Lung (tissue), 11 donors: ENCODE measurements at regions not wholly inside any gene's neighbourhood (a gene's known extent, or its start where the extent isn't known, plus 50 kb on each side); places are given as distances from the start of the nearest gene placed in this dataset.
"Not testable (repeated sequence)": the region's sequence is repeated elsewhere in the genome, so short reads cannot be mapped to it uniquely, and the experiment has no call there.

ENCODE experiments used
- ATAC-seq: fragments of 200-7000 bp; cut with Tn5 transposase; one replicate; pipeline ENCODE4 v1.9.1; 2020; ENCODE audit warnings: moderate number of reproducible peaks; ENCODE audit not compliant: insufficient read depth, low FRiP score
- DNase-seq, 3 donors: peaks; one replicate each; pipeline ENCODE4 v3.0.0-alpha.2; 2013 to 2017
- H3K27ac ChIP-seq, 2 donors: one replicate each; pipeline ENCODE4 v1.5.1; 2013; ENCODE audit warnings: mild to moderate bottlenecking in 2 of 2, moderate library complexity in 2 of 2, control low read depth in 1 of 2, inconsistent platforms in 1 of 2, low read depth in 1 of 2, low read length in 1 of 2
- H3K27me3 ChIP-seq, 3 donors: one replicate each; pipeline ENCODE4 v1.5.1; 2013; ENCODE audit warnings: low read length in 2 of 3; ENCODE audit not compliant: control insufficient read depth in 3 of 3, insufficient read depth in 3 of 3
- H3K36me3 ChIP-seq, 4 donors: one replicate each; pipeline ENCODE4 v1.5.1; 2013; ENCODE audit warnings: low read length in 4 of 4, mild to moderate bottlenecking in 1 of 4, moderate library complexity in 1 of 4; ENCODE audit not compliant: control insufficient read depth in 4 of 4, insufficient read depth in 4 of 4
- H3K4me1 ChIP-seq, 5 donors: one replicate each; pipeline ENCODE4 v1.5.1; 2013; ENCODE audit warnings: low read length in 5 of 5, mild to moderate bottlenecking in 2 of 5, moderate library complexity in 1 of 5; ENCODE audit not compliant: control insufficient read depth in 5 of 5, insufficient read depth in 5 of 5
- H3K4me3 ChIP-seq: one replicate; pipeline ENCODE4 v1.5.1; 2013; ENCODE audit warnings: mild to moderate bottlenecking, control low read depth, moderate library complexity
- H3K9ac ChIP-seq, 2 donors: one replicate each; pipeline ENCODE4 v1.5.1; 2013; ENCODE audit warnings: low read length in 2 of 2, control low read depth in 1 of 2; ENCODE audit not compliant: insufficient read depth in 1 of 2
- H3K9me3 ChIP-seq, 4 donors: one replicate each; pipeline ENCODE4 v1.5.1; 2013; ENCODE audit warnings: low read length in 3 of 4, mild to moderate bottlenecking in 1 of 4, moderate library complexity in 1 of 4; ENCODE audit not compliant: control insufficient read depth in 4 of 4, insufficient read depth in 3 of 4
- CTCF ChIP-seq: IDR thresholded peaks from 2 replicates; pipeline ENCODE4 v1.5.1; 2012; ENCODE audit warnings: mild to moderate bottlenecking; ENCODE audit errors: control extremely low read depth, extremely low read depth
- WGBS, 2 donors: extraction: QIAGEN DNeasy Blood & Tissue Kit; methylation state at CpG; one replicate each; pipeline ENCODE4 v1.1.7; 2013; 5-methylcytosine and 5-hydroxymethylcytosine counted together
- donor health status: control.
- donor health status: control.
- donor health status: Bipolar disorder and iron deficiency.
- donor health status: healthy.
- donor health status: DM: yes; HTN: yes; CAD: no.

- 91 to 94% methylated on average over 1 of the region's 1 CpG for WGBS, 2 donors
- H3K27ac ChIP-seq: no peak overlapping the region
- no peaks in the 10 kb centered on the region for H3K4me1 ChIP-seq
- H3K27me3 ChIP-seq: peaks cover 0 to 15% (median 2%) of the 10 kb centered on the region in 3 donors
- no peak for DNase-seq
- no peak overlapping the region for H3K9ac ChIP-seq
- H3K4me3 ChIP-seq: no peak overlapping the region
- no peaks in the 10 kb centered on the region for H3K36me3 ChIP-seq
- no peak for TF ChIP-seq CTCF
- ATAC-seq: no peak
- no peaks in the 10 kb centered on the region for H3K9me3 ChIP-seq
Observed at GRCh38 chr5:88646866-88647265, 236.1 kb downstream of the MEF2C start.

- H3K4me1 ChIP-seq: no peaks in the 10 kb centered on the region
- no peak overlapping the region for H3K9ac ChIP-seq
- WGBS, 2 donors: 79 to 89% methylated on average over 3 of the region's 3 CpGs
- no peaks in the 10 kb centered on the region for H3K36me3 ChIP-seq
- no peak overlapping the region for H3K4me3 ChIP-seq
- ATAC-seq: no peak
- peaks cover 0 to 10% (median 2%) of the 10 kb centered on the region in 3 donors for H3K27me3 ChIP-seq
- H3K27ac ChIP-seq: no peak overlapping the region
- no peak for TF ChIP-seq CTCF
- DNase-seq: no peak
- no peaks in the 10 kb centered on the region for H3K9me3 ChIP-seq
Observed at GRCh38 chr5:88644676-88645075, 238.3 kb downstream of the MEF2C start.

- Histone ChIP-seq H3K9ac (no peak overlapping the region), H3K27me3 (peaks cover 0 to 10% (median 2%) of the 10 kb centered on the region in 3 donors), H3K27ac (no peak overlapping the region), H3K9me3 (no peaks in the 10 kb centered on the region), H3K4me3 (no peak overlapping the region), H3K4me1 (no peaks in the 10 kb centered on the region), H3K36me3 (no peaks in the 10 kb centered on the region)
- ATAC-seq (no peak), DNase-seq (no peak)
- TF ChIP-seq CTCF: no peak
Observed at GRCh38 chr5:88643315-88643714, 239.7 kb downstream of the MEF2C start.

- Histone ChIP-seq H3K9me3 (no peaks in the 10 kb centered on the region), H3K36me3 (no peaks in the 10 kb centered on the region), H3K9ac (no peak overlapping the region), H3K4me3 (no peak overlapping the region), H3K27ac (no peak overlapping the region), H3K27me3 (no peaks in the 10 kb centered on the region), H3K4me1 (no peaks in the 10 kb centered on the region)
- TF ChIP-seq CTCF: no peak
- ATAC-seq (no peak), DNase-seq (no peak)
- 36 to 68% methylated on average over 2 of the region's 2 CpGs for WGBS, 2 donors
Observed at GRCh38 chr5:88634014-88634413, 249.0 kb downstream of the MEF2C start.

GRCh38 chr5:88622890-88623289 lies 260.1 kb downstream of the MEF2C start:
- not testable (repeated sequence) for H3K9ac ChIP-seq, H3K36me3 ChIP-seq, DNase-seq, H3K4me1 ChIP-seq, H3K27me3 ChIP-seq, H3K27ac ChIP-seq, H3K4me3 ChIP-seq, ATAC-seq, H3K9me3 ChIP-seq
- WGBS, 2 donors: 92 to 98% methylated on average over 5 of the region's 5 CpGs

GRCh38 chr5:88615767-88616166 lies 267.2 kb downstream of the MEF2C start:
- WGBS, 2 donors: 97% methylated on average over 8 of the region's 32 CpGs; no CpG with 5 or more reads in 1 of the 2 donors
- not testable (repeated sequence) for H3K27me3 ChIP-seq, H3K9ac ChIP-seq, H3K9me3 ChIP-seq, H3K4me1 ChIP-seq, H3K27ac ChIP-seq, DNase-seq, H3K4me3 ChIP-seq, H3K36me3 ChIP-seq, ATAC-seq
